ENCODE measurements at regions not wholly inside any gene's neighbourhood (a gene's known extent, or its start where the extent isn't known, plus 50 kb on each side); places are given as distances from the start of the nearest gene placed in this dataset.

GRCh38 chr17:79365836-79366770, 244.7 kb downstream of the RBFOX3 start:
- DNase-seq, result no peak

- no peak for DNase-seq
These were observed 245.5 kb downstream of the RBFOX3 start for GRCh38 chr17:79365351-79365750.

GRCh38 chr17:79364315-79365094, 246.3 kb downstream of the RBFOX3 start:
- no peak for DNase-seq

DNA sequence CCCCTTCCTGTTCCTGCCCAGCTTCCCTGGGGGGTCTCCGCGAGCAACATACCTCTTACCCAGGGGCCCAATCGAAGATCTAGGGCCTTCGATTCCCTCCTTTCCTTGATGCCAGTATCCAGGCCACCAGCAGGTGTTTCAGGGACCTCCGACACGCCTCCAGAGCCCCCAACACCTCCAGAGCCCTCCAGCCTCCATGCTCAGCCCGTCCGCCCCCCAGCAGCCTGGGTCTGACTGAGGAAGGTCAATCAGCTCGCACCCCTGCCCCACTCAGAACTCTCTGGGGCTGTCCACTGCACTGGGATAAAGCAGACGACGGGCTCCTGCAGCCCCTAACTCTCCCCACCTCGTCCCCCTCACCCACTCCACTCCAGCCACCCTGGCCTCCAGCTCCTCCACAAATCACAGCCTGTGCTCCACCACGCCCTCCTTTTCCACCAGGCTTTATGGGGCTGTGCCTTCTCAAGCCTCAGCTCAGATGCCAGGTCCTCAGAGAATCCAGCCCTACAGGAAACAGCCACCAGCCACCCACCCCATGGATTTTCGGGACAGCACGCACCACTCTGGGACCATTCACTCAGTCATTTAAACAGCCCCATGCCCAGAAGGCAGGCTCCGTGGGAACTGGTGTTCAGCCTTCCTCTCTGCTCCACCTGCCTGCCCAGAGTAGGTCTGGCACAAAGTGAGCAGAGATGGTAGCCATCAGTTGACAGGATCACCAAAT, 247.1 kb downstream of the RBFOX3 start:
- DNase-seq, result no peak

- no peak for DNase-seq
These were observed 248.0 kb downstream of the RBFOX3 start for GRCh38 chr17:79362772-79363305.

- no peak for DNase-seq
These were observed 248.7 kb downstream of the RBFOX3 start for GRCh38 chr17:79361873-79362771.

DNA sequence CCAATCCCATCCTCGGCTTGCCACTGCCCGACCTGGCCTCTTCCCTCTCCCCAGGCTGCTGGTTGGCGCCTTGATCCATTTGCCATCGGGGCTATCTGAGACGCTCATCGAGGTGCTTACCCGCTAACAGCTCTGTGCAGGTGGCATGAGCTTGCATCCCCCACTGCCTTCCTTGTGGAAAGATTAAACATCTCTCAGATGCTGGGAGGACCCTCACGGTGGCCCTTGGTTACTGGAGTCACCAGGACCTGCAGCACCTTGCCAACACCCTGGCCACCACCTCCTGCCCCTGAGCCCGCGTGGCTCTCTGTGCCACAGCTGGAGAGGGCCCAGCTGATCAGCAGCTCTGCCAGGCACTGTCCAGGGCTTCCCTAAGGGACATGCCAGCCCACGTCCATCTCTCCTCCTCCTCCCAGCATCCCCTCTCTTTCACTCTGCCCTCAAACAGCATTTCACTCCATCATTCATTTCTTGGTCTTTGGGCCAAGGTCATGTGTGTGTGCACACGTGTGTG, 249.6 kb downstream of the RBFOX3 start:
- no peak for DNase-seq

- DNase-seq, result no peak
These were observed 250.7 kb downstream of the RBFOX3 start for GRCh38 chr17:79360196-79360595.

- no peak for DNase-seq
These were observed 253.9 kb downstream of the RBFOX3 start for GRCh38 chr17:79356839-79357447.

DNA sequence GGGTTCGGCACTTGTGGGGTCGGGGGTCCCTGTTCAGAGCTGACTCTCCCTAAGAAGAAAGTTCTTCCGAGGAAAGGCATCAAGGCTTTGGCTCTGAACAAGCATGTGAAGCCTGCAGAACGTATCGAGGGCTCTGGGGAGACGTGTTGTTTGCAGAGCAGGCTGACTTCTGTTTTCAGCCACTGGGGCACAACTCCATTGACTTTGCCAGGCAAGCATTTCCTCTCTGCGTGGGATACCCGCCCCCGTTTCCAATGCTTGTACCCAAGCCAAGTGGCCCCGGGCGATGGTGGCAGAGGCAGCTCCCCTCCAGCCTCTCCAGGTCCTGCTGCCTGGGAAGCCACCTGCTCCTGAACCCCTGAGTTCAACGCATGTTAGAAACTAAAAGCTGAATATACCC, 255.7 kb downstream of the RBFOX3 start:
- DNase-seq, result no peak

GRCh38 chr17:79354173-79354820, 256.6 kb downstream of the RBFOX3 start:
- no peak for DNase-seq

DNA sequence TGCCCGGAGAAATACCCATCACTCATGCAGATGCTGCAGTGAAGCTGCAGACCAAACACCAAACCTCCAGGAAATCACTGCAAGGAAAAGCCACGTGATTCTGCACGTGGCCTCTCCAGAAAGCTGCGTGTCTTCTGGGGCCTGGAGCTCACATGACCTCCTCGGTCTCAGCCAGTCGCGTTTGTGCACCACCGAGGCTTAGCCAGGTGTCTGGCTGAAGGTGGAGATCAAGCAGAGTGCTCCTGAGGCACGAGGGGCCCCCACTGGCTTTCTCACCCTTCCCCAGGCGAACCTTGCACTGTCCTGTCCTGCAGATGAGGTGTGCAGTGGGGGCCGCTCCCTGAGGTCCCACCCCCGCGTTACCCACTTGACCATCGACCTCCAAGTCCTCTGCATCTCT, 257.3 kb downstream of the RBFOX3 start:
- no peak for DNase-seq

DNA sequence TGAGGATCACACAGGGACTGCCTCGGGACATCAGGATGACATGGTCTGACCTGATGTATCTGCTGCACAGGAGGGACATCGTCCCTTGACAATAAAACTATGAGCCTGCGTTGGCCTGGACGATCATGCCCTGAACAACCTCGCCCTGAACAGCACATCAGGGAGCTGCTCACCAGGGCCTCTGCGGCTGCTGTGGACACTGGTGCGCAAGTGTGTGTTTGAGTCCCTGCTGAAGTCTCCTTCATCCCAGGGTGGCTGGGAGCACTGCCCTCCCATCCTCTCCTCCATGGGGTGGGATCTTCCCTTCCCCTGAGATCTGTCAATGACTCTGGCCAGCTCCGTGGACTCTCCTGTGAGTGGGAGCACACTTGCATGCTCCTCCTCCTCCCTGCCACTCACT, 257.8 kb downstream of the RBFOX3 start:
- no peak for DNase-seq

DNA sequence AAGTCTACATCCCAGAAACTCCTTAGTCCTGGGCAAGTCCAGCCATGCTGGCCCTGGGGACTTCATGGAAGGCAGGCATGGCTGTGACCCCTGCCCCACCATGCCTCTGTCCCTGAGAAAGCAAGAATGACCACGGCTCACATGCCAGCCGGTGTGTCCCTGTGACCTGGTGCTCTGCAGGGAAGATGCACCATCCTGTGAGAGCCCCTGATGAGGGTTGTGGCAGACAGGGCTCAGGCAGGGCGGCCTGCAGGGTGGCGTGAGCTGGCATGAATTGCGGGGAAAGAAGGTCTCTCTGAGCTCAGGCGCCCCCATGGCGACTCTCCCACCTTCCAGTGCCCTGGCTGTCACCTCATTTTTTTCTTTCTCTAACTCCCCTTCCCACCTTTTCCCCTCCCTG, 260.3 kb downstream of the RBFOX3 start:
- no peak for DNase-seq

DNA sequence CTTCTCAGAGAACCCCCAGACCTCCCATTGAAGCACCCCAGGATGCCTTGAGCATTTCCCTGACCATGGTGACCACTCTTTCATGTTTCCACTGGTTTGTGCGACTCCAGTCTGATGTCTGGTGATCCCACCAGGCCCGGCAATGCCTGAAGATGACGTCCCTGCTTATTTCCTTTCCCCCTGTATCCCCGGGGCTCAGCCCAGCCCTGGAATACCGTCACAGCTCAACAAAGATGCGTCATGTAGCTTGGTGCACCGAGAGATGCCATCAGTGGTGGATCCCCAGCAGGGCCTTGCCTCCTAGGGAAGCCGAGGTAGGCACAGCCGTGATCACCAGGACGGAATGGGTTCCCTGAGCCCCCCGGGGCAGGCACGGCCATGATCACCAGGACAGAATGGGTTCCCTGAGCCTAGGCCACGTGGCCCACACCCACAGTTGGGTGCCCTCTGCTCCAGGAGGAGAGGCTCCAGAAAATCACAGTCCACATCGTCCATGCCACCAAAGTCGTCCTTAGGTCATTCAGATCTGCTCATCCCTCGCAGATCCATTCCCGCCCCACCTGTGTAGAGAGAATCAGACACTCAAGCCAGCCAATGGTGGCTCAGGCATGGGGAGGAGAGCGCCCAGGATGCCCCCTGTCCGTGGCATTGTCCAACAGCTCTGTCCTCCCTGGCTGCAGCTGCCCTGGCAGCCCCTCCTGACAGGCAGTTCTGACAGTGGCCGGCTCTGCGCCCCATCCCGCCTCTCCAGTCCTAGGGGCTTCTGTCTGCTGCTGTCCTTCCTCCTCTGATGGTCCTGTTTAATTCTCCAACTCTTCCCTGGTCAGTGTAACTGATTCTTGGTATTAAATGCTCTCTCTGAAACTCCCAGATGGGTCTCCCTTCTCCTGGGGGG, 261.1 kb downstream of the RBFOX3 start:
- DNase-seq, result no peak

DNA sequence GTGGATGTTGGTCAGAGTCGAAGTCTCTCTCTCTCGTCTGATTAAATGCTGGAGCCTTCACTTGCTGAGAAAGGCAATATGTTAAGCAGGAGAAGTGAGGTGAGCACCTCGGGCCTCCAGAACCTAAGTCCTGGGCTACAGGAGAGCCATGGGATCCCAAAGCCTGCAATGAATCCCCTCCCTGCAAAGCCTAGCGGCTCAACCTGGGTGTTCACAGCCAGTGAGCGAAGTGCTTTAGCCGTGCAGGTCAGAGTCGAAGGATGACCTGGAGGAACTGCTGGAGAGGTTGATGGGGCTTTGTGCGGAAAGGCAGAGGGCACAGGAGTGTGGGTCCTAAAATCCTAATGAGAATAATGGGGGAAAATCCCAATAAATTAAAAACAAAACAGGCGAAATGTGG, 267.8 kb downstream of the ENGASE start:
- DNase-seq, result no peak

GRCh38 chr17:79341816-79342215, 267.2 kb downstream of the ENGASE start:
- no peak for DNase-seq

DNA sequence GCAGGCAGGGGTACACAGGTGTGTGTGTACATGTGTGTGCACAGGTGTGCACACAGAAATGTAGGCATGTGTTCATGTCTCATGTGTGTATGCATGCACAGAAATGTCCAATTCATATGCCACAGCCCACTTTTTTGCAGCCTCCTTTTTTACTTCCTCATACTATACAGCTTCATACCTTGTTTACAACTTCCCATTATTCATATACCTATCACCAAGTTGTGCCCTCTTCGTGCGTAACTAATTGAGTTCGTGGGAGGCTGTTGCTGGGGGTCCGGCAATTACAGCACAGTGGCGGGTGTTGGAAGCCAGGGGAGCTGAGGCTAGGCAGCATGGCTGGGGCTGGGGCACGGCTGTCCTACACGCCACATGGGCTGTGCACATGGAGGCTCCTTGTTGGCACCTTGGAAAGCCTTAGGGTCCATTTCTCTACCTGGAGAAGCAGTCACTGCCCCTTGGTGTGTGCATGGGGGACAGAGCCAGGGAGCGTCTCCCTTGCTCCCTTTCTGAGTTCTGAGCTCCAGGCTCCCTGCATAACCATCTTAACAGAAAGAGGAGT, 266.7 kb downstream of the ENGASE start:
- DNase-seq, result no peak

All from activated effector memory CD4-positive, alpha-beta T cell treated with Interleukin-2 at 50 U/mL for 16 hours (primary cell).